Testis (tissue), 2 donors: ENCODE measurements at regions not wholly inside any gene's neighbourhood (a gene's known extent, or its start where the extent isn't known, plus 50 kb on each side); places are given as distances from the start of the nearest gene placed in this dataset.

Experiments
- CTCF ChIP-seq, 3 experiments: fragments of 450-650 bp in 2 of 3; fragments of 200-600 bp in 1 of 3; sonication (generic) in 1 of 3; IDR thresholded peaks; one replicate each; pipeline ENCODE4 v1.5.1; 2016 to 2019; ENCODE audit warnings: antibody characterized with exemption in 3 of 3, mild to moderate bottlenecking in 2 of 3, moderate library complexity in 1 of 3
- POLR2A ChIP-seq: fragments of 450-650 bp; IDR thresholded peaks from one replicate; pipeline ENCODE4 v1.6.1; 2017; ENCODE audit warnings: antibody characterized with exemption, mild to moderate bottlenecking, moderate library complexity

DNA sequence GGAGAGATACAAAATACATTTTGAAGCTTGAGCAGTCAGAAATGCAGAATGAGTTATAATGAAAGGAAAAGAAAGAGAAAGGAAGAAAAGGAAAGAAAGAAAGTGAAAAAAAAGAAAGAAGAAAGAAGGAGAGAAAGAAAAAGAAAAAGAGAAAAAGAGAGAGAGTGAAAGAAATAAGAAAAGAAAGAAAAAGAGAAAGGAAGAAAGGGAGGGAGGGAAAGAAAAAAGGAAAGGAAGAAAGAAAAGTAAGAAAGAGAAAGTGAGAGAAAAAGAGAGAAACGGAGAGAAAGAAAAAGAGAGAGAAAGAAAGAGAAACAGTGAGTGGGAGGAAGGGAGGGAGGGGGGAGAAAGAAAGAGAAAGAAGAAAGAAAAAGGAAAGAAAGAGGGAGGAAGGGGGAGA, 549.9 kb downstream of the GALC start:
- no peak for TF ChIP-seq CTCF (IDR thresholded peaks at IDR 0.05)
- no peak for TF ChIP-seq POLR2A
